PFSK-1 (cell line): ENCODE measurements at regions not wholly inside any gene's neighbourhood (a gene's known extent, or its start where the extent isn't known, plus 50 kb on each side); places are given as distances from the start of the nearest gene placed in this dataset.

Experiments
- FOXP2 ChIP-seq: optimal IDR thresholded peaks from 2 replicates; pipeline ENCODE3; 2011; ENCODE audit warnings: borderline replicate concordance, control low read depth, inconsistent platforms; ENCODE audit not compliant: insufficient read depth; ENCODE audit errors: extremely low read length, extremely low read depth
- POLR2AphosphoS5 ChIP-seq: IDR thresholded peaks from 2 replicates; pipeline ENCODE4 v1.6.1; 2012; ENCODE audit warnings: low read depth, mild to moderate bottlenecking, control low read depth, low read length, moderate library complexity
- SIN3A ChIP-seq: IDR thresholded peaks from 2 replicates; pipeline ENCODE4 v1.6.1; 2012; ENCODE audit warnings: mild to moderate bottlenecking, low read length, moderate library complexity, borderline replicate concordance; ENCODE audit not compliant: insufficient read depth
- TAF1 ChIP-seq: IDR thresholded peaks from 2 replicates; pipeline ENCODE4 v1.6.1; 2012; ENCODE audit warnings: low read length, control low read depth, borderline replicate concordance; ENCODE audit not compliant: insufficient read depth
- TF ChIP-seq, protein P1 (sequence below), 2 experiments: IDR thresholded peaks; 2 replicates each; pipeline versions ENCODE4 v1.6.1 to v1.8.0; 2011 to 2012; ENCODE audit warnings: low read depth in 2 of 2, low read length in 2 of 2, control low read depth in 1 of 2, inconsistent platforms in 1 of 2, mild to moderate bottlenecking in 1 of 2, moderate library complexity in 1 of 2; ENCODE audit not compliant: insufficient read depth in 1 of 2

DNA sequence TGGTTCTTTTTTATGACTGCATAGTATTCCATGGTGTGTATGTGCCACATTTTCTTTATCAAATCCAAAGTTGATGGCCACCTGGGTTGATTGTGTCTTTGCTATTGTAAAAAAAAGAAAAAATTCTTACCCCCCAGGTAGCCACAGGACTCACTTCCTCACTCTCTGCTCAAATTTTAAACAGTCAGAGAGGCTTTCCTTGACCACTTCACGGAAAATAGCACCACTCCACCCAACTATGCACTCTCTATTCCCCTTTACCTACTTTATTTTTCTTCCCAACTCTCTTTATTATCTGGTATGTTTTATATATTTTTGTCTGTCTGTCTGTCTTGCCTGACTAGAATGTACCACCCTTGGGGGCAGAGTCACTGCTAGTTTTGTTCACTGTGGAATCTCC is 205.3 kb downstream of the BTG1 start:
- TF ChIP-seq POLR2AphosphoS5 (no peak), SIN3A (no peak), FOXP2 (no peak), TAF1 (no peak)
- TF ChIP-seq, protein P1, sequence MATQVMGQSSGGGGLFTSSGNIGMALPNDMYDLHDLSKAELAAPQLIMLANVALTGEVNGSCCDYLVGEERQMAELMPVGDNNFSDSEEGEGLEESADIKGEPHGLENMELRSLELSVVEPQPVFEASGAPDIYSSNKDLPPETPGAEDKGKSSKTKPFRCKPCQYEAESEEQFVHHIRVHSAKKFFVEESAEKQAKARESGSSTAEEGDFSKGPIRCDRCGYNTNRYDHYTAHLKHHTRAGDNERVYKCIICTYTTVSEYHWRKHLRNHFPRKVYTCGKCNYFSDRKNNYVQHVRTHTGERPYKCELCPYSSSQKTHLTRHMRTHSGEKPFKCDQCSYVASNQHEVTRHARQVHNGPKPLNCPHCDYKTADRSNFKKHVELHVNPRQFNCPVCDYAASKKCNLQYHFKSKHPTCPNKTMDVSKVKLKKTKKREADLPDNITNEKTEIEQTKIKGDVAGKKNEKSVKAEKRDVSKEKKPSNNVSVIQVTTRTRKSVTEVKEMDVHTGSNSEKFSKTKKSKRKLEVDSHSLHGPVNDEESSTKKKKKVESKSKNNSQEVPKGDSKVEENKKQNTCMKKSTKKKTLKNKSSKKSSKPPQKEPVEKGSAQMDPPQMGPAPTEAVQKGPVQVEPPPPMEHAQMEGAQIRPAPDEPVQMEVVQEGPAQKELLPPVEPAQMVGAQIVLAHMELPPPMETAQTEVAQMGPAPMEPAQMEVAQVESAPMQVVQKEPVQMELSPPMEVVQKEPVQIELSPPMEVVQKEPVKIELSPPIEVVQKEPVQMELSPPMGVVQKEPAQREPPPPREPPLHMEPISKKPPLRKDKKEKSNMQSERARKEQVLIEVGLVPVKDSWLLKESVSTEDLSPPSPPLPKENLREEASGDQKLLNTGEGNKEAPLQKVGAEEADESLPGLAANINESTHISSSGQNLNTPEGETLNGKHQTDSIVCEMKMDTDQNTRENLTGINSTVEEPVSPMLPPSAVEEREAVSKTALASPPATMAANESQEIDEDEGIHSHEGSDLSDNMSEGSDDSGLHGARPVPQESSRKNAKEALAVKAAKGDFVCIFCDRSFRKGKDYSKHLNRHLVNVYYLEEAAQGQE (IDR thresholded peaks at IDR 0.05; ENCODE audit: insufficient read depth in 1 of 2, low read depth in 2 of 2, low read length in 2 of 2), result no peak

DNA sequence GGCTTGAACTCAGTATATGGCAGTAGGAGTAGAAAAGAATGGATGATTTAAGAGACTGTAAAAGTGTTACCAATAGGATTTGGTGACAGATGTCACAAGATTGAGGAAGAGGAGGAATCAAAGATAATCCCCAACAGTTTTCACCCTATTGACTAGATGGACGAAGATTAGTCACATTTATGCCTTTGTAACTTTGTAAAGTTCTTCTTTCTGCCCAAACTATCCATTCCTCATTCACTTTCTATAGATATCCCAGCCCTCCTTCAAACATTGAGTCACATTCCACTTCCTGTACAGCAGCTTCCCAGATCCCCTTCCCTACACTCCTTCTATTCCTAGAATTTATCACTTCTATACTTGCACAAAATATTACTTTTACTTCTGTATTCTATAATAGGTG is 207.9 kb downstream of the BTG1 start:
- TF ChIP-seq TAF1, result no peak
- no peak for TF ChIP-seq FOXP2
- no peak for TF ChIP-seq POLR2AphosphoS5
- TF ChIP-seq SIN3A, result no peak
- TF ChIP-seq, protein P1 (IDR thresholded peaks at IDR 0.05; ENCODE audit: insufficient read depth in 1 of 2, low read depth in 2 of 2, low read length in 2 of 2), result no peak

DNA sequence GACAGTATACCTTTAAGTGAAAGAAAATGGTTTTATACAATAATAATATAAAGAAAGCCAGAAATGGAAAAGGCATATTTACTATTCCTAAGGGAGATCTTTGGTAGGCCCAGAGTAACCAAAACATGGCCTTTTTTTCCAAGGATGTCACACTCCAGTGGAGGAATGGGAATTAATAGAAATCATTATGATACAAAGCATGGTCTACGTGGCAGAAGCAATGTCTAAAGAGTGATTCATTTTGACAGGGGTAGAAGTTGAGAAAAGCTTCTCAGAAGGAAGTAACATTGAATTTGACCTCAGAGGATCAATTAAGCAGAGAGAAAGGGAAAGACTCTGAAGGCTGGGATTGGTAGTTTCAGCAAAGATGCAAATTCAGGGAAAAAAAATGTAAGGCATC is 208.6 kb downstream of the BTG1 start:
- TF ChIP-seq SIN3A, result no peak

DNA sequence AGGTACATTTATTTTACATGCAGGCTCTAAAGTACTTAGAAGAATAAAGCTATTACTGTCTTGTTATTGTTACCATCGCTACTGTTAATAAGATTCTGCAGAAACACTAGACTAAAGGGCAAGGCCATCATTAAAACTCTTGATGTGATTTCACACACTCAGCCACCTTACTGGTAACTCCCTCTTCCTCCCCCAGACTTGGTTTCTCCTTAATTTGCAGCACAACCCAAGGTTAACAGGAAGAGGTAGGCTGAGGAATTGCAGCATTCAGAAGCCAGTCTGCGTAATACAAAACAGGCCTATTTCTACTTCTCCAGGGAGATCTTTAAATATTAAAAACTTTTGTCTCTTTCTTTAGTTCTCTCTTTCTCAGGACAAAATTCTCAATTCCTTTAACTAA is 210.3 kb downstream of the BTG1 start:
- TF ChIP-seq, protein P1 (IDR thresholded peaks at IDR 0.05; ENCODE audit: insufficient read depth in 1 of 2, low read depth in 2 of 2, low read length in 2 of 2), result no peak
- TF ChIP-seq SIN3A, result no peak
- TF ChIP-seq TAF1, result no peak
- no peak for TF ChIP-seq POLR2AphosphoS5
- TF ChIP-seq FOXP2, result no peak

DNA sequence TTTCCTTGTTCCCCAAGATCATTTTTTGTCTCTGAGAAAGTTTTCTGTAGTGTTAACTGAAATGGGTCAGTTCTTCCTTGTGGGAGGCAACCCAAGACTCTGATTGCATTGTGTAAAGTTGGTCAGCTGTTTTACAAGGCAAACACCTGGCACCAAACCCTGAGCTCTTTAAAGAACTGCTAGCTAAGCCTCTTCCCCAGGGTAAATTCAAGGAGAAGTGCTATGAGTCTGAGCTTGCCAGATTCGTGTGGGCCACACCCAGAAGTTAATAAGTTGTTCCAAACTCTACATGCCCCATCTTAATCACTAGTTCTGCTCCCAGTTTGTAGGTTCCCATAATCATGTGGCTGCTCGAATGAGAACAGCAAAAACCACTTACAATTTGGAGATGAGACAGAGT is 214.5 kb downstream of the BTG1 start:
- TF ChIP-seq, protein P1 (IDR thresholded peaks at IDR 0.05; ENCODE audit: insufficient read depth in 1 of 2, low read depth in 2 of 2, low read length in 2 of 2), result no peak
- TF ChIP-seq TAF1 (no peak), FOXP2 (no peak), POLR2AphosphoS5 (no peak), SIN3A (no peak)
